Neural cell (in vitro differentiated cells): ENCODE measurements at regions not wholly inside any gene's neighbourhood (a gene's known extent, or its start where the extent isn't known, plus 50 kb on each side); places are given as distances from the start of the nearest gene placed in this dataset.

Experiments
- H2AFZ ChIP-seq: fragments of 200-600, 300-800 bp; sonication (generic), shearing (Covaris generic); 2 replicates; pipeline ENCODE4 v1.6.0; 2014; ENCODE audit warnings: low read depth, mild to moderate bottlenecking, antibody characterized with exemption, low read length, moderate library complexity
- H3F3A ChIP-seq: fragments of 200-600 bp; shearing (Covaris generic); 2 replicates; pipeline ENCODE4 v1.6.1; 2016; ENCODE audit warnings: mild to moderate bottlenecking, moderate library complexity, mixed read lengths, antibody characterized with exemption, low read length; ENCODE audit not compliant: insufficient read depth, poor library complexity, severe bottlenecking
- H3K27ac ChIP-seq: fragments of 200-600, 300-800 bp; sonication (generic), shearing (Covaris generic); 2 replicates; pipeline ENCODE4 v1.5.1; 2014; ENCODE audit warnings: mild to moderate bottlenecking, low read length, moderate library complexity
- H3K27me3 ChIP-seq: fragments of 300-800, 200-600 bp; sonication (generic), shearing (Covaris generic); 2 replicates; pipeline ENCODE4 v1.6.0; 2014; ENCODE audit warnings: mild to moderate bottlenecking, low read depth, low read length, moderate library complexity; ENCODE audit not compliant: insufficient read depth
- H3K36me3 ChIP-seq: fragments of 300-800, 200-600 bp; sonication (generic), shearing (Covaris generic); 2 replicates; pipeline ENCODE4 v1.5.1; 2014; ENCODE audit warnings: mild to moderate bottlenecking, antibody characterized with exemption, low read length, moderate library complexity; ENCODE audit not compliant: insufficient read depth
- H3K4me2 ChIP-seq: fragments of 300-800, 200-600 bp; sonication (generic), shearing (Covaris generic); 2 replicates; pipeline ENCODE4 v1.6.0; 2014; ENCODE audit warnings: mild to moderate bottlenecking, low read length
- H3K4me3 ChIP-seq: fragments of 300-800, 200-600 bp; sonication (generic), shearing (Covaris generic); 2 replicates; pipeline ENCODE4 v1.5.1; 2014; ENCODE audit warnings: mild to moderate bottlenecking, low read length, moderate library complexity
- H3K79me2 ChIP-seq: fragments of 200-600 bp; shearing (Covaris generic); replicated peaks from 2 replicates; pipeline ENCODE4 v1.6.0; 2014; ENCODE audit warnings: mild to moderate bottlenecking, low read length, moderate library complexity; ENCODE audit not compliant: insufficient read depth
- H3K9ac ChIP-seq: fragments of 300-800, 200-600 bp; sonication (generic), shearing (Covaris generic); 2 replicates; pipeline ENCODE4 v1.6.1; 2016; ENCODE audit warnings: mild to moderate bottlenecking, low read length, mixed read lengths
- H3K9me2 ChIP-seq: fragments of 200-600 bp; shearing (Covaris generic); 2 replicates; pipeline ENCODE4 v1.6.1; 2016; ENCODE audit warnings: mild to moderate bottlenecking, low read length, mixed read lengths; ENCODE audit not compliant: insufficient read depth
- H3K9me3 ChIP-seq: fragments of 200-600, 300-800 bp; sonication (generic), shearing (Covaris generic); 2 replicates; pipeline ENCODE4 v1.6.1; 2016; ENCODE audit warnings: mild to moderate bottlenecking, mixed run types, low read length, moderate library complexity, mixed read lengths
- H4K20me1 ChIP-seq: fragments of 200-600 bp; shearing (Covaris generic); 2 replicates; pipeline ENCODE4 v1.6.1; 2016; ENCODE audit warnings: mild to moderate bottlenecking, mixed run types; ENCODE audit not compliant: insufficient read depth
- EP300 ChIP-seq: fragments of 450-650 bp; conservative IDR thresholded peaks from 2 replicates; pipeline ENCODE4 v1.6.1; 2014; ENCODE audit warnings: antibody characterized with exemption, mild to moderate bottlenecking, moderate library complexity; ENCODE audit not compliant: poor library complexity, severe bottlenecking
- EZH2 ChIP-seq: fragments of 200-600, 300-800 bp; shearing (Covaris generic), sonication (generic); IDR thresholded peaks from 2 replicates; pipeline ENCODE4 v1.6.1; 2014; ENCODE audit warnings: antibody characterized with exemption, low read length, borderline replicate concordance, mild to moderate bottlenecking; ENCODE audit not compliant: insufficient read depth, poor library complexity, severe bottlenecking
- MXI1 ChIP-seq: fragments of 450-650 bp; conservative IDR thresholded peaks from 2 replicates; pipeline ENCODE4 v1.6.1; 2014; ENCODE audit warnings: antibody characterized with exemption, mild to moderate bottlenecking; ENCODE audit not compliant: poor library complexity, severe bottlenecking
- POLR2AphosphoS5 ChIP-seq: IDR thresholded peaks from 2 replicates; pipeline ENCODE4 v1.6.1; 2012
- RAD21 ChIP-seq: fragments of 450-650 bp; conservative IDR thresholded peaks from 2 replicates; pipeline ENCODE4 v1.6.1; 2014; ENCODE audit warnings: antibody characterized with exemption, mild to moderate bottlenecking, moderate library complexity
- SMC3 ChIP-seq: fragments of 450-650 bp; conservative IDR thresholded peaks from 2 replicates; pipeline ENCODE4 v1.6.1; 2014; ENCODE audit warnings: antibody characterized with exemption, mild to moderate bottlenecking, moderate library complexity; ENCODE audit not compliant: poor library complexity
- TAF1 ChIP-seq: IDR thresholded peaks from 2 replicates; pipeline ENCODE4 v1.6.1; 2012; ENCODE audit warnings: low read depth
- TF ChIP-seq, protein P1 (sequence below): fragments of 450-650 bp; IDR thresholded peaks from 2 replicates; pipeline ENCODE4 v1.5.1; 2014; ENCODE audit warnings: antibody characterized with exemption, mild to moderate bottlenecking, moderate library complexity; ENCODE audit not compliant: poor library complexity, severe bottlenecking
- TF ChIP-seq, protein P2 (sequence below): IDR thresholded peaks from 2 replicates; pipeline ENCODE4 v1.6.1; 2012; ENCODE audit warnings: borderline replicate concordance

DNA sequence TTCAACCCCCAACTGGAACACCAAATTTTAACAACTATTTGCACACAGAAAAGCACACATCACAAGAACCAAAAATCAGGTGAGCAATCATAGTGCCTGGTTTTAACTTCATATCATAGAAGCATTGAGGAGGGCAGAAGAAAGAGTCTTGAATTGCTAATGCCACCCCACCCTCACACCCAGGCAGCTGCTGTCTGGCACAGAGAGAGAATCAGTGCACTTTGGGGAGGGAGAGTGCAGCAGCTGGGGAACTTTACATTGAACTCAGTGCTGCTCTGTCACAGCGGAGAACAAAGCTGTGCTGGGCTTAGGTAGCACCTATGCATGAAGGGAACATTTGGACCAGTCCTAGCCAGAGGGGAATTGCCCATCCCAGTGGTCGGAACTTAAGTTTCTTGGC lies 76.0 kb upstream of the KBTBD8 start:
- no peak overlapping the region for H3K4me2 ChIP-seq
- no peak overlapping the region for H3K4me3 ChIP-seq
- H2AFZ ChIP-seq = no peak overlapping the region
- H3K9ac ChIP-seq = no peak overlapping the region
- H3K9me2 ChIP-seq = no peaks in the 10 kb centered on the region
- H3K36me3 ChIP-seq = no peaks in the 10 kb centered on the region
- H3K27me3 ChIP-seq = no peaks in the 10 kb centered on the region
- no peaks in the 10 kb centered on the region for H3K9me3 ChIP-seq
- TF ChIP-seq, protein P1, sequence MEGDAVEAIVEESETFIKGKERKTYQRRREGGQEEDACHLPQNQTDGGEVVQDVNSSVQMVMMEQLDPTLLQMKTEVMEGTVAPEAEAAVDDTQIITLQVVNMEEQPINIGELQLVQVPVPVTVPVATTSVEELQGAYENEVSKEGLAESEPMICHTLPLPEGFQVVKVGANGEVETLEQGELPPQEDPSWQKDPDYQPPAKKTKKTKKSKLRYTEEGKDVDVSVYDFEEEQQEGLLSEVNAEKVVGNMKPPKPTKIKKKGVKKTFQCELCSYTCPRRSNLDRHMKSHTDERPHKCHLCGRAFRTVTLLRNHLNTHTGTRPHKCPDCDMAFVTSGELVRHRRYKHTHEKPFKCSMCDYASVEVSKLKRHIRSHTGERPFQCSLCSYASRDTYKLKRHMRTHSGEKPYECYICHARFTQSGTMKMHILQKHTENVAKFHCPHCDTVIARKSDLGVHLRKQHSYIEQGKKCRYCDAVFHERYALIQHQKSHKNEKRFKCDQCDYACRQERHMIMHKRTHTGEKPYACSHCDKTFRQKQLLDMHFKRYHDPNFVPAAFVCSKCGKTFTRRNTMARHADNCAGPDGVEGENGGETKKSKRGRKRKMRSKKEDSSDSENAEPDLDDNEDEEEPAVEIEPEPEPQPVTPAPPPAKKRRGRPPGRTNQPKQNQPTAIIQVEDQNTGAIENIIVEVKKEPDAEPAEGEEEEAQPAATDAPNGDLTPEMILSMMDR = no peak
- TF ChIP-seq TAF1 (no peak), MXI1 (no peak), RAD21 (no peak), SMC3 (no peak), POLR2AphosphoS5 (no peak), EP300 (no peak), EZH2 (no peak)
- TF ChIP-seq, protein P2, sequence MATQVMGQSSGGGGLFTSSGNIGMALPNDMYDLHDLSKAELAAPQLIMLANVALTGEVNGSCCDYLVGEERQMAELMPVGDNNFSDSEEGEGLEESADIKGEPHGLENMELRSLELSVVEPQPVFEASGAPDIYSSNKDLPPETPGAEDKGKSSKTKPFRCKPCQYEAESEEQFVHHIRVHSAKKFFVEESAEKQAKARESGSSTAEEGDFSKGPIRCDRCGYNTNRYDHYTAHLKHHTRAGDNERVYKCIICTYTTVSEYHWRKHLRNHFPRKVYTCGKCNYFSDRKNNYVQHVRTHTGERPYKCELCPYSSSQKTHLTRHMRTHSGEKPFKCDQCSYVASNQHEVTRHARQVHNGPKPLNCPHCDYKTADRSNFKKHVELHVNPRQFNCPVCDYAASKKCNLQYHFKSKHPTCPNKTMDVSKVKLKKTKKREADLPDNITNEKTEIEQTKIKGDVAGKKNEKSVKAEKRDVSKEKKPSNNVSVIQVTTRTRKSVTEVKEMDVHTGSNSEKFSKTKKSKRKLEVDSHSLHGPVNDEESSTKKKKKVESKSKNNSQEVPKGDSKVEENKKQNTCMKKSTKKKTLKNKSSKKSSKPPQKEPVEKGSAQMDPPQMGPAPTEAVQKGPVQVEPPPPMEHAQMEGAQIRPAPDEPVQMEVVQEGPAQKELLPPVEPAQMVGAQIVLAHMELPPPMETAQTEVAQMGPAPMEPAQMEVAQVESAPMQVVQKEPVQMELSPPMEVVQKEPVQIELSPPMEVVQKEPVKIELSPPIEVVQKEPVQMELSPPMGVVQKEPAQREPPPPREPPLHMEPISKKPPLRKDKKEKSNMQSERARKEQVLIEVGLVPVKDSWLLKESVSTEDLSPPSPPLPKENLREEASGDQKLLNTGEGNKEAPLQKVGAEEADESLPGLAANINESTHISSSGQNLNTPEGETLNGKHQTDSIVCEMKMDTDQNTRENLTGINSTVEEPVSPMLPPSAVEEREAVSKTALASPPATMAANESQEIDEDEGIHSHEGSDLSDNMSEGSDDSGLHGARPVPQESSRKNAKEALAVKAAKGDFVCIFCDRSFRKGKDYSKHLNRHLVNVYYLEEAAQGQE = no peak
- H4K20me1 ChIP-seq = no peaks in the 10 kb centered on the region
- H3K79me2 ChIP-seq = no peaks in the 10 kb centered on the region
- no peak overlapping the region for H3K27ac ChIP-seq
- H3F3A ChIP-seq = no peaks in the 10 kb centered on the region

DNA sequence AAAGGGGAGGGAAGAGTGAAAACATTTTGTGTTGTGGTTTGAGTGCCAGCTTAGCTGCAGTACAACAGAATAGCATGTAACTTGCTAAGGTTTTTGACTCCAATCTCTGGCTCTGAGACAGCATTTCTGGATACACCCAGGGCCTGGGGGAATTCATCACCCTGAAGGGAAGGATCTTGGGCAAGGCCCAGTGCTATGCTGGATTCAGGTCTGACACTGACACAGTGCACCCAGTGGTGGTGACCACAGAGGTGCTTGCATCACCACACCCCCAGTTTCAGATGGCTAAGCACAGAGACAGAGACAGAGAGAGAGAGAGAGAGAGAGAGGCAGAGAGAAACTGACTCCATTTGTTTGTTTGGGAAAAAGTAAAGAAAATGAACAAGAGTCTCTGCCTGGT lies 74.1 kb upstream of the KBTBD8 start:
- Histone ChIP-seq H3K9me2 (no peaks in the 10 kb centered on the region), H3K4me3 (no peak overlapping the region), H3K27me3 (no peaks in the 10 kb centered on the region), H2AFZ (no peak overlapping the region), H3F3A (no peaks in the 10 kb centered on the region), H3K27ac (no peak overlapping the region), H3K36me3 (no peaks in the 10 kb centered on the region), H3K9me3 (no peaks in the 10 kb centered on the region), H3K4me2 (no peak overlapping the region), H3K9ac (no peak overlapping the region), H4K20me1 (no peaks in the 10 kb centered on the region), H3K79me2 (no peaks in the 10 kb centered on the region)
- TF ChIP-seq EP300 = no peak
- TF ChIP-seq SMC3 = no peak
- TF ChIP-seq, protein P2 = no peak
- TF ChIP-seq EZH2 = no peak
- no peak for TF ChIP-seq POLR2AphosphoS5
- TF ChIP-seq RAD21 = no peak
- no peak for TF ChIP-seq MXI1
- TF ChIP-seq TAF1 = no peak
- TF ChIP-seq, protein P1 = no peak
